Stimulated activated memory B cell treated with anti-CD40 and anti-IgM and Interleukin-4, amounts not matched to agents 10 μg/mL and 1 μg/mL and 100 μg/mL, for 72 hours (primary cell): ENCODE measurements at regions not wholly inside any gene's neighbourhood (a gene's known extent, or its start where the extent isn't known, plus 50 kb on each side); places are given as distances from the start of the nearest gene placed in this dataset.
A peak's percentile ranks its signal among the peaks of the same experiment; 100 is the strongest.
"Not testable (repeated sequence)": the region's sequence is repeated elsewhere in the genome, so short reads cannot be mapped to it uniquely, and the experiment has no call there.

Experiments
- ATAC-seq: fragments of 150-1000 bp; cut with Tn5 transposase; 2 replicates; pipeline ENCODE4 v1.10.0; 2021
- H3K27ac Mint-ChIP-seq: one replicate; pipeline ENCODE4 v1.8.0; 2022; ENCODE audit warnings: mild to moderate bottlenecking, mixed read lengths
- H3K27me3 Mint-ChIP-seq: one replicate; pipeline ENCODE4 v1.8.0; 2022; ENCODE audit warnings: mixed read lengths
- H3K36me3 Mint-ChIP-seq: one replicate; pipeline ENCODE4 v1.8.0; 2022; ENCODE audit warnings: mixed read lengths
- H3K4me1 Mint-ChIP-seq: one replicate; pipeline ENCODE4 v1.8.0; 2022; ENCODE audit warnings: mixed read lengths
- H3K4me3 Mint-ChIP-seq: one replicate; pipeline ENCODE4 v1.8.0; 2022; ENCODE audit warnings: mild to moderate bottlenecking, moderate library complexity, mixed read lengths
- H3K9me3 Mint-ChIP-seq: one replicate; pipeline ENCODE4 v1.8.0; 2022; ENCODE audit warnings: mixed read lengths

DNA sequence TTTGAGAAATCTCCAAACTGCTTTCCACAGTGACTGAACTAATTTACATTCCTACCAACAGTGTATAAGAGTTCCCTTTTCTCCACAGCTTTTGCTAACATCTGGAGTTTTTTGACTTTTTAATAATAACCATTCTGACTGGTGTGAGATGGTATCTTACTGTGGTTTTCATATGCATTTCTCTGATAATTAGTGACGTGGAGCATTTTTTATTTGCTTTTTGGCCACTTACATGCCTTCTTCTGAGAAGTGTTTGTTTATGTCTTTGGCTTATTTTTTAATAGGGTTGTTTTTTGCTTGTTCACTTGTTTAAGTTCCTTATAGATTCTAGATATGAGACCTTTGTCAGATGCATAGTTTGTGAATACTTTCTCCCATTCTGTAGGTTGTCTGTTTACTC is 108.5 kb upstream of the LIPC start:
- not testable (repeated sequence) for H3K4me1 Mint-ChIP-seq, H3K9me3 Mint-ChIP-seq, H3K27ac Mint-ChIP-seq, H3K4me3 Mint-ChIP-seq, H3K36me3 Mint-ChIP-seq, ATAC-seq
- peaks cover 12% of the 10 kb centered on the region for H3K27me3 Mint-ChIP-seq

DNA sequence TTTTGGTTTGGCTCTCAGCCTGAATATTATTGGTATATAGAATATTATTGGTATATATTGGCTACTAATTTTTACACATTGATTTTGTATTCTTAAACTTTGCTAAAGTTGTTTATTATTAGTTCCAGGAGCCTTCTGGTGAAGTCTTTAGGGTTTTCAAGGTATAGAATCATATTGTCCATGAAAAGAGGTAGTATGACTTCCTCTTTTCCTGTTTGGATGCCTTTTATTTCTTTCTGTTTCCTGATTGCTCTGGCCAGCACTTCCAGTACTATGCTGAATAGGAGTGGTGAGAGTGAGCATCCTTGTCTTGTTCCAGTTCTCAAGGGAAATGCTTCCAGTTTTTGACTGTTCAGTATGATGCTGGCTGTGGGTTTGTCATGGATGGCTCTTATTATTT is 107.3 kb upstream of the LIPC start:
- H3K27me3 Mint-ChIP-seq, result peaks cover 12% of the 10 kb centered on the region
- H3K27ac Mint-ChIP-seq, result no peak overlapping the region
- ATAC-seq, result no peak
- H3K9me3 Mint-ChIP-seq, result peaks cover 3% of the 10 kb centered on the region
- no peaks in the 10 kb centered on the region for H3K4me1 Mint-ChIP-seq
- H3K4me3 Mint-ChIP-seq, result no peak overlapping the region
- no peaks in the 10 kb centered on the region for H3K36me3 Mint-ChIP-seq

DNA sequence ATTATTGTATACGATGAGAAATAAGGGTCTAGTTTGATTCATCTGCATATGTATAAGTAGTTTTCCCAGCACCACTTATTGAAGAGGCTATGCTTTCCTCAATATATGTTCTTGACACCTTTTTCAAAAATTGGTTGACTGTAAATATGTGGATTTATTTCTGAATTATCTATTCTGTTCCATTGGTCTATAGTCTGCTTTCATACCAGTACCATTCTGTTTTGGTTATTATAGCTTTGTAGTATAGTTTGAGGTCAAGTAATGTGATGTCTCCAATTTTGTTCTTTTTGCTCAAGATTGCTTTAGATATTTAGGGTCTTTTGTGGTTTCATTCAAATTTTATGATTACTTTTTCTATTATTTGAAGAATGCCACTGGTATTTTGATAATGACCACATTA is 103.8 kb upstream of the LIPC start:
- Mint-ChIP-seq H3K4me1 (peaks cover 17% of the 10 kb centered on the region), H3K27me3 (peaks cover 35% of the 10 kb centered on the region), H3K36me3 (no peaks in the 10 kb centered on the region), H3K4me3 (no peak overlapping the region), H3K9me3 (no peaks in the 10 kb centered on the region), H3K27ac (no peak overlapping the region)
- ATAC-seq, result no peak

DNA sequence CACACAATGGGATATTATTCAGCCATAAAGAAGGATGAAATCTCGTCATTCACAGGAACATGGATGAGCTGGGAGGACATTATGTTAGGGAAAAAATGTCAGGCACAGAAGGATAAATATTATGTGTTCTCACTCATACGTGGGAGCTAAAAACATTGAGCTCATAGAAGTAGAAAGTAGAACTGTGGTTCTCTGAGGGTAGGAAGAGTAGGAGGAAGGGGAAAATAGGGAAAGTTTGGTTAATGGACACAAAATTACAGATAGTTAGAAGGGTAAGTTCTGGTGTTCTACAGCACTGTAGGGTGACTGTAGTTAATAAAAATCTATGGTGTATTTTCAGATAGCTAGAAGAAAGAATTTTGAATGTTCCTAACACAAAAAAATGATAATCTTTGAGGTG is 102.6 kb upstream of the LIPC start:
- Mint-ChIP-seq H3K4me3 (no peak overlapping the region), H3K36me3 (no peaks in the 10 kb centered on the region), H3K9me3 (peaks cover 3% of the 10 kb centered on the region), H3K27ac (no peak overlapping the region), H3K4me1 (peaks cover 21% of the 10 kb centered on the region), H3K27me3 (peaks cover 35% of the 10 kb centered on the region)
- no peak for ATAC-seq

DNA sequence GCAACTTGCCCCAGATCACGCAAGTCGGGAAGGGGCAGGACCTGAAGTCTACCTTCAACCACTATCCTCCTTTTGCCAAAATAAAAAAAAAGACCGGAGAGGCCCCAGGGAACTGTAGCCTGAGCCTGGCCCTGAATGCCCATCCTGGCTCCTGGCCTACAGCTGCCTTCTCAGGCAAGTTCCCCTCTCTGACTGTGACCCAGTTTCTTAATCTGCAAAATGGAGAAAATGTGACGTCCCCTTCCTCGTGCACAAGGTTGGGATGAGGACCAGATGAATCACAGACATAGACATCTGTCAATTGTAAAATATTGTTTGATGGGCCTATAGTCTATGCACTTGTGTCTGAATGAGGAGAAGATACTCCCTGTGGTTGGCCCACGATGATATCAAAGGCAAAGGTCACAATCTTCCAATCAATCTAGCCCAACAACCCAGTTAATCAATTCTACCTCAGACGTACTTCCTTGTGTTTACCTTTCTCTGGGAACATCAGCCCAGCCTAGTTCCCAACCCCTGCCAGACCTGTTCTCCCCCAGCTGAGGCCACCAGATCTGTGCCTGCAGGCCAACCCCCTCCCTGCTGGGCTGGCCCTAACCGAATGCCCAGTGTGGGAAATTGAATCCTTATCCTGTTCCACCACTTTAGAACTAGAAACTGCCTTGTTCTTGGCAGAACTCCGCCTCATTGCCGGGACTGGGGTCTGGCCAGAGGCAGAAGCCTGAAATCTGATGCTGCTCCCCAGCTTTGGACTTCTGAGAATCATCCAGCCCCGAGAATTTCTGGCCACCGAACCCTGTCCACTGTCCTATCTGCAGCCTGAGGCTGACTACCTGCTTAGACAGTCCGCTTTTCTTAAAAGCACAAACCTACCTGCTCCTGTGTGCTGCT is 101.8 kb upstream of the LIPC start:
- no peak overlapping the region for H3K4me3 Mint-ChIP-seq
- peaks cover 21% of the 10 kb centered on the region for H3K4me1 Mint-ChIP-seq
- no peaks in the 10 kb centered on the region for H3K36me3 Mint-ChIP-seq
- peaks cover 6% of the 10 kb centered on the region for H3K9me3 Mint-ChIP-seq
- H3K27ac Mint-ChIP-seq, result no peak overlapping the region
- ATAC-seq, result no peak
- H3K27me3 Mint-ChIP-seq, result peaks cover 35% of the 10 kb centered on the region

DNA sequence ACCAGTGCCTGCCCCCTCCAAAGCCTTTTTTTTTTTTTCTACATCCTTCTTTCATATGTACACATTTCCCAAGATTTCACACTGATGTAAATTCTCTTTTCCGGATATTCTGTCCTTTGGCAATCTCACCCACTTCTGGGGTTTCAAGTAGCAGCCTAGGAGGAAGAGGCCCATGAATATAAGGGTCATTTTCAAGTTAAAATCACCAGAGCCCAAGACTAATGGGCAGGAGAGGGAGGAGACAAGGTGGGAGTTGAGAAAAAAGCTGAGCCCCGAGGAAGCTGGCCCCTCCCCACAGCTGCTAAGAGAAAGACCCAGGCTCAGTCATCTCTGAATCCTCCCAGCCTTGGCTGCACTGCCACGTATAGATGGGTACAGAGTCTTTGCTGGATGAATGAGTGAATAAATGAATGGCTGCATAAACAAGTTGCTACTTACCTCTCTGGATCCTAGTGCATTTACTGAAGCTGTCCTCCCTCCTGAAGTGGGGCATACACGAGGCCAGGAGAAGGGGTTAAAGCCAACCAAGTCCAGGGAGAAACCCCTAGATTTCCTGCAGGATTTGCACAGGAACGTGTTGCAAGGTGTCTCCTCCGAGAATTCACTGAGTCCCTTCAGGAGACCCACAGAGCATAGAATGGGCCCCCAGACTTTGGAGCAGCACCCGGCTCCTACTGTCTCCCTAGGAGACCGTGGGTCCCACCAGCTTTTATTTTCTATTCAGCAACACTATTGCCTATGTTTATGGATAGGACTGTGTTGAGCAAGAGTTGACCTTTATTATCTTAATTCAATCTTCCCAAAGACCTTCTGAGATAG is 100.8 kb upstream of the LIPC start:
- Mint-ChIP-seq H3K27ac (no peak overlapping the region), H3K4me3 (no peak overlapping the region), H3K4me1 (peaks cover 21% of the 10 kb centered on the region), H3K9me3 (peaks cover 6% of the 10 kb centered on the region), H3K27me3 (peaks cover 28% of the 10 kb centered on the region), H3K36me3 (no peaks in the 10 kb centered on the region)
- ATAC-seq, result no peak

DNA sequence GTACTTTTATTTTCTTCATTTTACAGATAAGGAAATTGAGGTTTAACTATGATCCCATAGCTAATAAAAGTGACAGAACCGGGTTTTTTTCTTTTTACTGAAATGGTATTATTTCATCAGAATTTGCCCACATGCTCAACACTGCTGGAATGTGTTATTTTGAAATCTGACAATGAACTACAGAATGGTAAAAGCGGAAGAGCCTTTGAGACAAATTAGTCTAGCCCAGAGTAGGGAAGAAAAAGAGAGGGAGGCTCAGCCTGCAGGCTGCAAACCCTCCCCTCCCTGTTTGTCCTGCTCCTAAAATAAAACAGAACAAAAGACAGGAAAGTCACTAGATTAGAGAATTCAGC is 100.3 kb upstream of the LIPC start:
- no peak overlapping the region for H3K27ac Mint-ChIP-seq
- peaks cover 23% of the 10 kb centered on the region for H3K27me3 Mint-ChIP-seq
- H3K36me3 Mint-ChIP-seq, result no peaks in the 10 kb centered on the region
- peaks cover 21% of the 10 kb centered on the region for H3K4me1 Mint-ChIP-seq
- H3K9me3 Mint-ChIP-seq, result peaks cover 6% of the 10 kb centered on the region
- no peak overlapping the region for H3K4me3 Mint-ChIP-seq
- no peak for ATAC-seq

DNA sequence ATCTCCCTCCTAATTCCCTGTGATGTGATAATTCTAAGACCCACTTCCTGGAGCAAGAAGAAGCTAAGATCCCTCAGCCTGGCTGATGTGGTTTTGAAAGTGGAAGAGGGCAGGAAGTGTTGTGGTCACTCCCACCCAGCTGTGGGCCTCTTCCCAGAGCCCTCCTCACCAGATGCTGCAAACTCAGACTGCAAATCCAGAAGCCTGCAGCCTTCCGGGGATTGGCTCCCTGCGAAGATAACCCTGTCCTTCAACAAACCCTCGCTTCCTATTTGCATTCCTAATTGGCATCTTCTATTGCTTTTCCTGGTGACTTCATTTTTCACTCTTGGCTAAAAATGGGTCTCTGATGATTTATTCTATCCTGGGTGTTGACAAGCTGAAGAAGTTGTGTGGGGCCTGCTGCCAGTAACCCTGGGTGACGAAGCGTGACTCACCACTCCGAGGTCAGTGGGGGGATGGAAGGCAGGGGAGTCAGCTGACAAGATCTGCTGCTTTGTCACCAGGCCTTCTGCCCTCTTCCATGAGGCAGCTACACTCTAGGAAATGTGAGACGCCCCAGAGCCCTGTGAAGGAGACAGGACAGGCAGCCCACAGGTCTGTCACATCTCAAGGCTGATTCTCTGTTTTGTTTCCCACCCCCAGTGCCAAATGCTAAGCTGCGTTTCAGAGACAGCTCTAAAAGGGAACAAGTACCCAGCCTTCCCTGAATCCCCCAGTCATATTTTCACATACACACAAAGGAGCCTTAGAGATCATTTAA is 99.7 kb upstream of the LIPC start:
- no peak overlapping the region for H3K4me3 Mint-ChIP-seq
- no peak overlapping the region for H3K27ac Mint-ChIP-seq
- peaks cover 6% of the 10 kb centered on the region for H3K9me3 Mint-ChIP-seq
- no peaks in the 10 kb centered on the region for H3K36me3 Mint-ChIP-seq
- ATAC-seq, result peak; percentile 52
- peaks cover 21% of the 10 kb centered on the region for H3K4me1 Mint-ChIP-seq
- peaks cover 23% of the 10 kb centered on the region for H3K27me3 Mint-ChIP-seq

DNA sequence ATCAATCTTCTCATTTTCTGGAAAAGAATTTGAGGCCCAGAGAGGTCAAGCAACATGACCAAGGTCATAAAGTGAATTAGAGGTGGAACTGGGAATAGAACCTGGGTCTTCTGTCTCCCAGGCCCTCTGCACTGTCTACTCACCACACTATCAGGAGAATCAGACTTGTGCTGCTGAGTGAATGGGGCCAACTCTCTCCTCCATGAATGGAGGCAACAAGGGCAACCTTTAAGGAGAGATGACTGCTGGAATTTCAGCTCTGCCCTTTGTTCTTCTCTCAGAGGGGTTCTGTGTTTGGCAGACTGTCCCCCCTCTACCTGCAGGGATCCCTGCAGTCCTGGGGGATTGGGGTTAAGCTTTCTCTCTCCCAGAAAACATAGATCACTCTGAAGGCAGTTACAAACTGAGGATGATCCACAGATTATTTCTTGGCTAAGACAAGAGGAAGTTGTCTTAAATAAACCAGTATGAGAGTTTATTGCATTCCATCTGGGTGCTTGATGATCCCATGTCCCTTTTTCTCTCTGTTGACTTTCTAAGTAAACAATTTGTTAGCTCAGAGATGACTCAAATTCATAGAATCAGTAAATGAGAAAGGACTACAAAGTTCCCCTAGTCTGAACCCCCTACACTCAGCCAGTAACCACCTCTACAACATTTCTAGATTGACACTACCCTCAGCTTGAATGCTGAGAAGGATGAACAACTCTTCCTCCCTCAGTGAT is 99.0 kb upstream of the LIPC start:
- H3K36me3 Mint-ChIP-seq, result no peaks in the 10 kb centered on the region
- H3K4me1 Mint-ChIP-seq, result peaks cover 21% of the 10 kb centered on the region
- H3K9me3 Mint-ChIP-seq, result peaks cover 6% of the 10 kb centered on the region
- no peak overlapping the region for H3K4me3 Mint-ChIP-seq
- peaks cover 23% of the 10 kb centered on the region for H3K27me3 Mint-ChIP-seq
- no peak overlapping the region for H3K27ac Mint-ChIP-seq
- ATAC-seq, result peak; percentile 37

DNA sequence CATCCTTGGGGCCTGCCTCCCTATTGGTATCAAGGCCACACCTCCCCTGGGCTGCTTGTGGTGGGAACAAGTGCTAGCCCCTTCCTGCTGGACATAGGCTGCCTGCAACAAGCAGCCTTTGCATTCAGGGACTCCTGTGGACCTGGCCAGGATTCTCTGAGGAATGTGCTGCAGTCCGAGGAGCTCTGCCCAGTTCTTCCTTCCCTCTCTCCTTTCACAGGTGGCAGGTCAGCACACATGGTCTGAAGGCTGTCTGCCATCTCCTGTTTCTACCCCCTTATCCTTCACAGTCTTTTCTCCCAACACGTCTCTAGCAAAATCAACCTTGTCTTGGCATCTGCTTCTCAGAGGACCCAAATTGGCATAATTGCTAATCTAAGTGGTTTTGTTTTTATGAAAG is 97.0 kb upstream of the LIPC start:
- no peak overlapping the region for H3K4me3 Mint-ChIP-seq
- H3K27ac Mint-ChIP-seq, result no peak overlapping the region
- H3K27me3 Mint-ChIP-seq, result peaks cover 27% of the 10 kb centered on the region
- ATAC-seq, result peak; percentile 17
- H3K4me1 Mint-ChIP-seq, result peaks cover 21% of the 10 kb centered on the region
- H3K36me3 Mint-ChIP-seq, result no peaks in the 10 kb centered on the region
- peaks cover 6% of the 10 kb centered on the region for H3K9me3 Mint-ChIP-seq

DNA sequence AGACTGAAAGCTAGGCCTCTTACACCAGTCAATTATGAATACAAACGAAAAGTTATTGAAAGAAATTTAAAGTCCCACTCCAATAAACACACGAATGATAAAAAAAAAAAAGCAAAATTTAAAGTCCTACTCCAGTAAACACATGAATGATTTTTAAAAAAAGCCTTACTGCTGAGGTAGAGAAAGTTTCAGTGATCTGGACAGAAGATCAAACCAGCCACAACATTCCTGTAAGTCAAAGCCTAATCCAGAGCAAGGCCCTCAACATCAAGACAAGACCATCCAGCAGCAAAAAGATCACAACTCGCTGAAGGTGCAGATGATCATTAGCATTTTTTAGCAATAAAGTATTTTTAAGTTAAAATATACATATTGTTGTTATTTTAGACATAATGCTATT is 95.6 kb upstream of the LIPC start:
- Mint-ChIP-seq H3K4me1 (peaks cover 21% of the 10 kb centered on the region), H3K27me3 (peaks cover 24% of the 10 kb centered on the region), H3K9me3 (peaks cover 6% of the 10 kb centered on the region), H3K36me3 (no peaks in the 10 kb centered on the region), H3K27ac (no peak overlapping the region), H3K4me3 (no peak overlapping the region)
- no peak for ATAC-seq

DNA sequence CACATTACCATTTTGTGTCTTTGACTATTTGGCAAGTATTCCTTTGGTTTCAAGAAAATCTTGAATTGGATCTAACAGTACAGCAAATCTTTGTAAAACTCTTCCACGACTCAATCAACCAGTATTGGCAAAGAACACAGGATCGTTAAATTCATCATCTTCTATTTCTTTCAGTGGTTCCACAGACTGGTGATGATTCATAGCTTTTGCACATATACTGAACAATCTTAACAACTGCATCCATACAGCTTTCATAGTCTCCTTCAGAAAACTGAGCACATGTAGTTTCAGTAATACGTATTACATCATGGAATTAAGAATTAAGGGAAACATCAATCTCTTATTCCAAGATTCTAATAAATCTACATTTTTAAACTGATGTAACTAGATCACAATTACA is 91.6 kb upstream of the LIPC start:
- no peaks in the 10 kb centered on the region for H3K4me1 Mint-ChIP-seq
- no peaks in the 10 kb centered on the region for H3K36me3 Mint-ChIP-seq
- no peak overlapping the region for H3K27ac Mint-ChIP-seq
- no peak overlapping the region for H3K4me3 Mint-ChIP-seq
- no peaks in the 10 kb centered on the region for H3K9me3 Mint-ChIP-seq
- peaks cover 15% of the 10 kb centered on the region for H3K27me3 Mint-ChIP-seq
- no peak for ATAC-seq

DNA sequence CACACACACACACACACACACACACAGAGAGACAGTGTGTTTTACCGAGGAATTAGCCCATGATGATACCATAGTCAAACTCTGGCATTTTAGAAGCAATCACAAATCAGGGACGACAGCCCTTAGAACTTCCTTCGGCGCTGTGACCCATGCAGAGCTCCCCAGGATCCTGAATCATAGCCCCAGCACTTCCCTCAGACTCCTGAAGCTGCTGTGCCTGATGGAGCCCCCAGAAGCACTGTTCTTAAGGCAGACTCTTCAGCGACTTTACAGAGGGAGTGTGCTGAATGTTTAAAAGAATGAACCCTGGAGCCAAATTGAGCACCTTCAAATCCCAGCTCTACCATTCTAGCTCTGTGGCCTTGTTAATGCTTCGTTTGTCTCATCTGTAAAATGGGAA is 89.3 kb upstream of the LIPC start:
- no peaks in the 10 kb centered on the region for H3K9me3 Mint-ChIP-seq
- H3K36me3 Mint-ChIP-seq, result no peaks in the 10 kb centered on the region
- no peak overlapping the region for H3K27ac Mint-ChIP-seq
- no peaks in the 10 kb centered on the region for H3K4me1 Mint-ChIP-seq
- ATAC-seq, result no peak
- peaks cover 15% of the 10 kb centered on the region for H3K27me3 Mint-ChIP-seq
- H3K4me3 Mint-ChIP-seq, result no peak overlapping the region

DNA sequence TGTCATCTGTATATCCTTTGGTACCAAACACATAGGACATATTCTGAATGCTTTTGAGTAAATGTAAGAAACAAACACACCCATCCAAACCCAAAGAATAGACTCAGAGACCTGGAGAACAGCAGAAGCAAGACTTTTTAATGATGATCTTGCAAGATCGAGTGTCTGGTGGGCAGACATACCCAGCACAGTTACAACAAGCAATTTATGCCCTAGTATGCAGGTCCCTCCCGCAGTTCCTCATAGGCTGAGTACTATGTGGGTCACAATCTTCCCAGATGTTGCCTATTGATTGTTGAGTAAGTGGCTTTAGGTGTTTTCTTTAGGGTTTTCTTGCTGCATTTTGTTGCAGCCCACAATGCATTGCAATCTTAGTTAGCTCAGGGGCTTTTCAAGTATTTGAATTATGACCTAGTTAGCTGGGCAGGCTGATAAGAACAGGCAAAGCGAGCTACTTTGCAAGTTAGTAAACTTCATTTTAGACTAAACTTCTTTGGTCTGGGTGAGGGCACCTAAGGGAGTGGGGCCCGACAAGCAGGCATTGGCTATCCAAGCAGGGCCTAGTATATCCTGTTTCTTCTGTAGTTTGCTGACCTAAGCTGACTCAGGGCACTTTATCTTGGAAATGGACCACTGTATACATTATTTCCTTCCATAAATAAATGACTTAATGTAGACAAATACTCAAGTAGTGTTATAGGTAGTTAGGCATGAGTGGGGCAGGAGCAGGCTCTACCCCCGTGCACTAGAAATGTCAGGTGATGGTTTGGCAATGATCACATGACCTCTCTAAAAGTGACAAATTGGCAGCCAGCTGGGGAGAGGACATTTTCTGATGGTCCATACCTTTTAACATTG is 87.3 kb upstream of the LIPC start:
- no peaks in the 10 kb centered on the region for H3K36me3 Mint-ChIP-seq
- H3K27me3 Mint-ChIP-seq, result peaks cover 13% of the 10 kb centered on the region
- H3K27ac Mint-ChIP-seq, result no peak overlapping the region

More for the DNA sequence above, 87.3 kb upstream of the LIPC start:
- Mint-ChIP-seq H3K9me3 (peaks cover 3% of the 10 kb centered on the region), H3K4me1 (no peaks in the 10 kb centered on the region), H3K4me3 (no peak overlapping the region)
- ATAC-seq, result no peak
